ENCODE measurements at regions not wholly inside any gene's neighbourhood (a gene's known extent, or its start where the extent isn't known, plus 50 kb on each side); places are given as distances from the start of the nearest gene placed in this dataset.

- H3K27ac ChIP-seq = no peak overlapping the region
- ATAC-seq = no peak
Measured at GRCh38 chr3:150351398-150351797, 56.7 kb upstream of the TSC22D2 start.

GRCh38 chr3:150349314-150350097 is 58.6 kb upstream of the TSC22D2 start:
- TF ChIP-seq CTCF (IDR thresholded peaks at IDR 0.05) (peak in 5 of 12 donors; percentile 7 to 45 (median 15)), POLR2A (IDR thresholded peaks at IDR 0.05) (no peak)
- H3K4me3 ChIP-seq = no peak overlapping the region
- no peaks in the 10 kb centered on the region for H3K36me3 ChIP-seq
- WGBS, 4 donors = 36 to 57% (median 51%) methylated on average over 7 of the region's 7 CpGs
- peaks cover 0 to 48% (median 9%) of the 10 kb centered on the region in 12 donors for H3K4me1 ChIP-seq
- no peaks in the 10 kb centered on the region for H3K9me3 ChIP-seq
- ATAC-seq (peak; percentile 86 to 97 (median 96)), DNase-seq (peak; percentile 72 to 90 (median 76))
- peak overlapping the region; percentile 5 to 85 (median 74) for H3K27ac ChIP-seq
- H3K27me3 ChIP-seq = no peaks in the 10 kb centered on the region
- intact Hi-C loops (cut with DNase I) = loop anchor here in 4 of 10 donors (1.0 to 10.0 kb wide), 5 partner anchors 21 to 95 kb away; partner anchors contain the start of gene TSC22D2 (in 1 of the 4)

More at GRCh38 chr3:150351398-150351797, 56.7 kb upstream of the TSC22D2 start:
- Histone ChIP-seq H3K4me3 (no peak overlapping the region), H3K9me3 (no peaks in the 10 kb centered on the region), H3K4me1 (peaks cover 0 to 52% (median 11%) of the 10 kb centered on the region in 12 donors), H3K27me3 (no peaks in the 10 kb centered on the region), H3K36me3 (no peaks in the 10 kb centered on the region)
- intact Hi-C loops (cut with DNase I) = no loop called here
- DNase-seq = no peak
- no peak for TF ChIP-seq CTCF (IDR thresholded peaks at IDR 0.05)
- no peak for TF ChIP-seq POLR2A (IDR thresholded peaks at IDR 0.05)
- 83 to 97% (median 93%) methylated on average over 3 of the region's 3 CpGs for WGBS, 4 donors

GRCh38 chr3:150348500-150348899 is 59.6 kb upstream of the TSC22D2 start:
- intact Hi-C loops (cut with DNase I) = loop anchor here in 3 of 10 donors (2.0 to 10.0 kb wide), 4 partner anchors 22 to 94 kb away; no protein-coding TSS in a partner anchor
- TF ChIP-seq POLR2A (IDR thresholded peaks at IDR 0.05) = no peak
- TF ChIP-seq CTCF (IDR thresholded peaks at IDR 0.05) = no peak
- ATAC-seq = peak; percentile 75 to 93 (median 82)
- no peak overlapping the region for H3K4me3 ChIP-seq
- H3K27ac ChIP-seq = peak overlapping the region; percentile 5 to 85 (median 74)
- 22 to 39% (median 24%) methylated on average over 6 of the region's 6 CpGs for WGBS, 4 donors
- H3K27me3 ChIP-seq = no peaks in the 10 kb centered on the region
- no peaks in the 10 kb centered on the region for H3K9me3 ChIP-seq
- no peaks in the 10 kb centered on the region for H3K36me3 ChIP-seq
- H3K4me1 ChIP-seq = peaks cover 0 to 48% (median 9%) of the 10 kb centered on the region in 12 donors
- DNase-seq = peak in 1 of 5 donors; percentile 31
